ENCODE measurements at regions not wholly inside any gene's neighbourhood (a gene's known extent, or its start where the extent isn't known, plus 50 kb on each side); places are given as distances from the start of the nearest gene placed in this dataset.

DNA sequence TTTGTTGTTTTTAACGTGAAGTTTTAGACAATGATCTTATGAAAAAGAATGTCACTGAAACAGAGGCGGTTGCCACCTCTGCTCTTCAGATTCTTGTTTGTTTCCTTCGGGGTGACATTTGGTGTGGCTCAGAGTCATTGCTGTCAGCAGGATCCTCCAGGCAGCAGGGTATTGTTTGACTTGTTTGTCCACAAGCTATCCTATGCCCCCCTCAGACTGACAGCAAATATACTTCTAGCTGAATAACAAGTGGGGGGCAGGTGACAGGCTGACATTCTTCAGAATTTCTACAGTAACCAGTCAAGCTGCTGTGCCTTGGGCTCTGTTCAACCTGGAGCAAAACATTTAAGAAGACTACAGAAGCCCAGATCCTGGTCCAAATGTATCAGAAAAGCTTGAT, 383.3 kb downstream of the YTHDC2 start:
- DNase-seq (ENCODE audit: low read depth, low spot score), result no peak
- ChIA-PET POLR2A (no interaction called here), CTCF (no interaction called here)
- Histone ChIP-seq H3K4me3 (ENCODE audit: low read depth in 2 of 2, low read length in 2 of 2) (no peak overlapping the region), H3K27me3 (ENCODE audit: control insufficient read depth, insufficient read depth, low read length) (no peaks in the 10 kb centered on the region), H3K36me3 (ENCODE audit: control insufficient read depth, insufficient read depth, low read length) (no peaks in the 10 kb centered on the region), H3K9me3 (ENCODE audit: control insufficient read depth, insufficient read depth, low read depth, low read length) (no peaks in the 10 kb centered on the region), H3K27ac (ENCODE audit: low read length) (no peak overlapping the region), H3K4me1 (ENCODE audit: control insufficient read depth, insufficient read depth, low read length) (no peaks in the 10 kb centered on the region)
- in situ Hi-C loops (cut with HindIII; ENCODE audit: low pct_unique_long_range_greater_than_20kb, low sequenced_read_pairs), result no loop called here
- no peak for TF ChIP-seq REST (IDR thresholded peaks at IDR 0.05; ENCODE audit: insufficient read depth in 1 of 2, low read depth in 2 of 2, low read length in 1 of 2)
- TF ChIP-seq POLR2AphosphoS5 (IDR thresholded peaks at IDR 0.05; ENCODE audit: low read depth, low read length), result no peak
- no peak for TF ChIP-seq TCF7L2 (IDR thresholded peaks at IDR 0.05; ENCODE audit: low read depth, low read length)
- TF ChIP-seq CTCF (IDR thresholded peaks at IDR 0.05), result no peak
- no peak for TF ChIP-seq SIN3A (IDR thresholded peaks at IDR 0.05; ENCODE audit: borderline replicate concordance, insufficient read depth, low read depth, low read length)
- intact Hi-C loops (cut with micrococcal nuclease; ENCODE audit: unreplicated experiment), result no loop called here
- ATAC-seq, result no peak
- BruUV-seq (replicated peaks), result no TSS peak

DNA sequence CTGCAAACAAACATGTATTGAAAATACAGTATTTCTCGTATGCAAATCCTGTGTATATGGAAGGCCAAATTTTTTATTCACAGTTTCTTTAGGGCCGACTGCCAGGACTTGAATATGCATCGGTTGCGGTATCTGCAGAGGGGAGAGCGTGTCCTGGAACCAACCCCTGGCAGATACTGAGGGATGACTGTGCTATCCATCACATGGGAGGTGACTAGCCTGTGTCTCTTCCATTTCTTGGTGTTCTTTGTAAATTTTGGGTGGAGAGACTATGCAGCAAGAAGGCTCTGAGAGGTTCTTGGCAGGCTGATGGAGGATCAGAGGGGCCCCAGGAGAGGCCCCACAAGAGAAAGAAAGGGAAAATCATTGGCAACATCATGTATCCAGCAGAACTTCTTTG, 384.3 kb downstream of the YTHDC2 start:
- no peak overlapping the region for H3K4me3 ChIP-seq (ENCODE audit: low read depth in 2 of 2, low read length in 2 of 2)
- no peak for TF ChIP-seq TCF7L2 (IDR thresholded peaks at IDR 0.05; ENCODE audit: low read depth, low read length)
- no peak for TF ChIP-seq POLR2AphosphoS5 (IDR thresholded peaks at IDR 0.05; ENCODE audit: low read depth, low read length)
- TF ChIP-seq SIN3A (IDR thresholded peaks at IDR 0.05; ENCODE audit: borderline replicate concordance, insufficient read depth, low read depth, low read length), result no peak
- TF ChIP-seq REST (IDR thresholded peaks at IDR 0.05; ENCODE audit: insufficient read depth in 1 of 2, low read depth in 2 of 2, low read length in 1 of 2), result no peak
- TF ChIP-seq CTCF (IDR thresholded peaks at IDR 0.05), result no peak
- CTCF ChIA-PET, result no interaction called here
- POLR2A ChIA-PET, result no interaction called here
- no peaks in the 10 kb centered on the region for H3K4me1 ChIP-seq (ENCODE audit: control insufficient read depth, insufficient read depth, low read length)
- in situ Hi-C loops (cut with HindIII; ENCODE audit: low pct_unique_long_range_greater_than_20kb, low sequenced_read_pairs), result no loop called here
- ATAC-seq (no peak), DNase-seq (ENCODE audit: low read depth, low spot score) (no peak)
- no peaks in the 10 kb centered on the region for H3K9me3 ChIP-seq (ENCODE audit: control insufficient read depth, insufficient read depth, low read depth, low read length)
- no peak overlapping the region for H3K27ac ChIP-seq (ENCODE audit: low read length)
- no peaks in the 10 kb centered on the region for H3K36me3 ChIP-seq (ENCODE audit: control insufficient read depth, insufficient read depth, low read length)
- no peaks in the 10 kb centered on the region for H3K27me3 ChIP-seq (ENCODE audit: control insufficient read depth, insufficient read depth, low read length)
- intact Hi-C loops (cut with micrococcal nuclease; ENCODE audit: unreplicated experiment), result no loop called here
- no TSS peak for BruUV-seq (replicated peaks)

Measured in Panc1 (cell line).